ENCODE measurements at regions not wholly inside any gene's neighbourhood (a gene's known extent, or its start where the extent isn't known, plus 50 kb on each side); places are given as distances from the start of the nearest gene placed in this dataset.

DNA sequence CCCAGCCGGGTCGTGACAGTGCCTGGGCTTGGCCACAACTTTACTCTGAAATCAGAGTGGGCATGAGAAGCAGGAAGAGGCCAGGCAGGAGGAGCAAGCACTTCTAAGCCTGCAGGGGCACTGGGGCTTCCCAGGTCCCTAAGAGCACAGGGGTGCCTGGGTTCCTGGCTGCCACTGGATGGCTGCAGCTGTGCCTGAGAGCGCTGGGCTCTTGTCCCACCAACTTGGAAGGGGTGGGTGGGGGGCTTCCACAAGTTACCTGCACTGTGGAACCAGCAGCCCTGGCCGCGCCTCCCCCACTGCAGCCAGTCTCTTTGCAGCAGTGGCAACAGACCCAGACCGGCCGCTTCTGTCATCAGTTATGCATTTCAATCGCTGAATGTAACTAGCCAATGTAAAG, 434.7 kb upstream of the GRM3 start:
- TF ChIP-seq, protein P1, sequence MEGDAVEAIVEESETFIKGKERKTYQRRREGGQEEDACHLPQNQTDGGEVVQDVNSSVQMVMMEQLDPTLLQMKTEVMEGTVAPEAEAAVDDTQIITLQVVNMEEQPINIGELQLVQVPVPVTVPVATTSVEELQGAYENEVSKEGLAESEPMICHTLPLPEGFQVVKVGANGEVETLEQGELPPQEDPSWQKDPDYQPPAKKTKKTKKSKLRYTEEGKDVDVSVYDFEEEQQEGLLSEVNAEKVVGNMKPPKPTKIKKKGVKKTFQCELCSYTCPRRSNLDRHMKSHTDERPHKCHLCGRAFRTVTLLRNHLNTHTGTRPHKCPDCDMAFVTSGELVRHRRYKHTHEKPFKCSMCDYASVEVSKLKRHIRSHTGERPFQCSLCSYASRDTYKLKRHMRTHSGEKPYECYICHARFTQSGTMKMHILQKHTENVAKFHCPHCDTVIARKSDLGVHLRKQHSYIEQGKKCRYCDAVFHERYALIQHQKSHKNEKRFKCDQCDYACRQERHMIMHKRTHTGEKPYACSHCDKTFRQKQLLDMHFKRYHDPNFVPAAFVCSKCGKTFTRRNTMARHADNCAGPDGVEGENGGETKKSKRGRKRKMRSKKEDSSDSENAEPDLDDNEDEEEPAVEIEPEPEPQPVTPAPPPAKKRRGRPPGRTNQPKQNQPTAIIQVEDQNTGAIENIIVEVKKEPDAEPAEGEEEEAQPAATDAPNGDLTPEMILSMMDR (IDR thresholded peaks at IDR 0.05; ENCODE audit: insufficient read depth, low read length, poor library complexity, severe bottlenecking): no peak
- no peak for TF ChIP-seq EZH2phosphoT487 (conservative IDR thresholded peaks at IDR 0.05; ENCODE audit: low read length)

All from SU-DHL-6 (cell line).